Neural crest cell (in vitro differentiated cells): ENCODE measurements at regions not wholly inside any gene's neighbourhood (a gene's known extent, or its start where the extent isn't known, plus 50 kb on each side); places are given as distances from the start of the nearest gene placed in this dataset.

Experiments used
- DNase-seq: peaks from one replicate; pipeline ENCODE4 v3.0.0; 2021; ENCODE audit warnings: low read depth, mixed read lengths, low spot score
- H3K27ac Mint-ChIP-seq: one replicate; pipeline ENCODE4 v1.8.0; 2021; ENCODE audit warnings: mild to moderate bottlenecking, mixed read lengths; ENCODE audit not compliant: unreplicated experiment
- H3K27me3 Mint-ChIP-seq: 2 replicates; pipeline ENCODE4 v1.8.0; 2021; ENCODE audit warnings: low read depth, mild to moderate bottlenecking, mixed read lengths
- H3K36me3 Mint-ChIP-seq: 2 replicates; pipeline ENCODE4 v1.8.0; 2021; ENCODE audit warnings: low read depth, mild to moderate bottlenecking, mixed read lengths
- H3K4me1 Mint-ChIP-seq: 2 replicates; pipeline ENCODE4 v1.8.0; 2021; ENCODE audit warnings: mixed read lengths
- H3K4me3 Mint-ChIP-seq: one replicate; pipeline ENCODE4 v1.8.0; 2021; ENCODE audit warnings: mild to moderate bottlenecking, mixed read lengths
- H3K9me3 Mint-ChIP-seq: 2 replicates; pipeline ENCODE4 v1.8.0; 2021; ENCODE audit warnings: mixed read lengths
- TF ChIP-seq, protein P1 (sequence below): fragments of 200-600 bp; sonication (generic); conservative IDR thresholded peaks from 2 replicates; pipeline ENCODE4 v1.5.0; 2021; ENCODE audit warnings: antibody characterized with exemption, mild to moderate bottlenecking

DNA sequence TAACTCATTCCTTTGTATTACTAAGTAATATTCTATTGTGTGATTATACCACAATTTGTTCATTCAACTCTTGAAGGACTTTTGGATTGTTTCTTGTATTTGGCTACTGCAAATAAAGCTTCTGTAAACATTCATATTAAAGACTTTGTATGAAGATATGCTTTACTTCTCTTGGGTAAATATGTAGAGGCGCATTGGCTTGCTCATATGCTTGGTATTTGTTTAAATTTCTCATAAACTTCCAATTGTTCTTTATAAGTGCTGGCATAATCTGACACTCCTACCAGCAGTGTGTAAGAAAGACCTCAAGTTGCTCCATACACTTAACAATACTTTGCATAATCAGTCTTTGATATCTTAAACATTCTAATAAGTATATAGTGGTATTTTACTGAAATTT lies 792.8 kb upstream of the LRRTM1 start:
- H3K27me3 Mint-ChIP-seq = no peaks in the 10 kb centered on the region
- H3K4me3 Mint-ChIP-seq = no peak overlapping the region
- no peaks in the 10 kb centered on the region for H3K9me3 Mint-ChIP-seq
- H3K4me1 Mint-ChIP-seq = no peaks in the 10 kb centered on the region
- no peak for DNase-seq
- no peaks in the 10 kb centered on the region for H3K36me3 Mint-ChIP-seq
- TF ChIP-seq, protein P1, sequence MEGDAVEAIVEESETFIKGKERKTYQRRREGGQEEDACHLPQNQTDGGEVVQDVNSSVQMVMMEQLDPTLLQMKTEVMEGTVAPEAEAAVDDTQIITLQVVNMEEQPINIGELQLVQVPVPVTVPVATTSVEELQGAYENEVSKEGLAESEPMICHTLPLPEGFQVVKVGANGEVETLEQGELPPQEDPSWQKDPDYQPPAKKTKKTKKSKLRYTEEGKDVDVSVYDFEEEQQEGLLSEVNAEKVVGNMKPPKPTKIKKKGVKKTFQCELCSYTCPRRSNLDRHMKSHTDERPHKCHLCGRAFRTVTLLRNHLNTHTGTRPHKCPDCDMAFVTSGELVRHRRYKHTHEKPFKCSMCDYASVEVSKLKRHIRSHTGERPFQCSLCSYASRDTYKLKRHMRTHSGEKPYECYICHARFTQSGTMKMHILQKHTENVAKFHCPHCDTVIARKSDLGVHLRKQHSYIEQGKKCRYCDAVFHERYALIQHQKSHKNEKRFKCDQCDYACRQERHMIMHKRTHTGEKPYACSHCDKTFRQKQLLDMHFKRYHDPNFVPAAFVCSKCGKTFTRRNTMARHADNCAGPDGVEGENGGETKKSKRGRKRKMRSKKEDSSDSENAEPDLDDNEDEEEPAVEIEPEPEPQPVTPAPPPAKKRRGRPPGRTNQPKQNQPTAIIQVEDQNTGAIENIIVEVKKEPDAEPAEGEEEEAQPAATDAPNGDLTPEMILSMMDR = no peak
- H3K27ac Mint-ChIP-seq = no peak overlapping the region

DNA sequence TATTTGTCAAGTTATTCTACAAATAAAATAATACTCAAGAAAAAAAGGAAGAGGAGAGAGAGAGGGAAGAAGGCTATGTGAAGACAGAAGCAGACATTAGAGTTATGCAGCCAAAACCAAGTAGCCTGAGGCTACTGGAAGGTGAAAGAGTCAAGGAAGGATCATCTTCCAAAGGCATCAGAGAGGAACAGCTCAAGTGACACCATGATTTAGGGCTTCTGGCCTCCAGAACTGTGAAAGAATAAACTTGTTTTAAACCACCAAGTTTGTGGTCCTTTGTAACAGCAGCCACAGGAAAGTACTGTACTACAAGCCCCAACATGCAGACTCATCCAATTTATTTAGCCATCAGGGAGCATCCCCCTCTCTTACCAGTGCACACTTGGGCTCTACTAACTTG lies 788.5 kb upstream of the LRRTM1 start:
- Mint-ChIP-seq H3K27ac (peak overlapping the region; percentile 35), H3K4me3 (no peak overlapping the region), H3K4me1 (no peaks in the 10 kb centered on the region), H3K36me3 (no peaks in the 10 kb centered on the region), H3K27me3 (no peaks in the 10 kb centered on the region), H3K9me3 (no peaks in the 10 kb centered on the region)
- TF ChIP-seq, protein P1 = no peak
- no peak for DNase-seq

DNA sequence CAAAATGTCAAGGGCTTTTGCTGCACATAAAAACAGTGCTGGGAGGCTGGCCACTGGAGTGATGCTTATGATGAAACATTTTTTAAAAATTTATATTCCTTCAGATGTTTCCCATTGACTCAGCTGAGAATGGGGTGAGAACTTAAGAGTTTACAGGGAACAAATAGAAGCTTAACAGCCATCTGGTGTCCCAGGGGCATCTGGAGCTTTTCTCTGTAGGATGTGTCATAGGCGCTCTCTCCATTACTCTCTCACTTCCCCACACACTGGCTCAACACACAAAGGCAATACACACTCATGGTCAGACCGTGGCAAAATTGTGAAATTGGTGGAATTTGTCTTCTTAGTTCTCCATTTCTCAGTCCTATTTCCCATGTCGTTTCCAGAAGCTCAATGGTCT lies 783.1 kb upstream of the LRRTM1 start:
- H3K27me3 Mint-ChIP-seq = no peaks in the 10 kb centered on the region
- H3K4me3 Mint-ChIP-seq = no peak overlapping the region
- TF ChIP-seq, protein P1 = no peak
- no peaks in the 10 kb centered on the region for H3K36me3 Mint-ChIP-seq
- no peak for DNase-seq
- no peak overlapping the region for H3K27ac Mint-ChIP-seq
- H3K9me3 Mint-ChIP-seq = no peaks in the 10 kb centered on the region
- no peaks in the 10 kb centered on the region for H3K4me1 Mint-ChIP-seq

DNA sequence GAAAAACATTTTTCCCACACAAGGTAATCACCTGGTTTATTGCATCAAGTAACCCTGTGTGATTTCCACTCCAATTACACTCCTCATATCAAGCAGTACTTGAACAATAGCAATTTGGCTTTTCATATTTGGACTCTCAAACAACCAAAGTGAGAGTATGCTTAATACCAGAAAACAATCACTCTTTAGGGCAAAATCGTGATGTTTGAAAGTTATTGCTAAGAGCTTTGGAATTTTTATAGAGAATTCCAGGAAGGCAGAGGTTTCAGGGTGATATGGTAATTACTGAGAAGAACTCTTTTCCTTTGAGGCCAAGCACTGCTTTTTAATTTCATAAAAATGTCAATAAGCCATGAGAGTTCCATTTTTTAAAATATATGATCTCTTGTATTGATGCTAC lies 779.5 kb upstream of the LRRTM1 start:
- Mint-ChIP-seq H3K27ac (no peak overlapping the region), H3K9me3 (peaks cover 2% of the 10 kb centered on the region), H3K27me3 (no peaks in the 10 kb centered on the region), H3K4me3 (no peak overlapping the region), H3K4me1 (no peaks in the 10 kb centered on the region), H3K36me3 (no peaks in the 10 kb centered on the region)
- no peak for DNase-seq
- TF ChIP-seq, protein P1 = no peak

DNA sequence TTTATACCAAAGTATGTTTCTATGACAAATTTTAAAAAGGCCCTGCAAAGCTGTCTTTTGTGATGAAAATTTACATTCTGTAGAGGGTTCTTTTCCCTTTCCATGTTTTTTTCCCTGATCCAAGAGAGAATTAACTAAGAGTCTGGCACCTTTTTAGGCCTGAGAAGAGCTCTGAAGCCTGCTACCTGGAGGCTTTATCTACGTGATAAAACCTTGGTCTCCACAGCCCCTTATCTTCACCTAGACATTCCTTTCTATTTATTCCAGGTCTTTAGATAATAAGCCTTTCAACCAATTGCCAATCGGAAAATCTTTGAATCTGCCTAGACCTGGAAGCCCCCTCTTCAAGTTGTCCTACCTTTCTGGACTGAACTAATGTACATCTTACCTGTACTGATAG lies 774.1 kb upstream of the LRRTM1 start:
- TF ChIP-seq, protein P1 = no peak
- Mint-ChIP-seq H3K4me1 (peaks cover 8% of the 10 kb centered on the region), H3K27me3 (no peaks in the 10 kb centered on the region), H3K9me3 (peaks cover 2% of the 10 kb centered on the region), H3K27ac (no peak overlapping the region), H3K36me3 (no peaks in the 10 kb centered on the region), H3K4me3 (no peak overlapping the region)
- DNase-seq = no peak

DNA sequence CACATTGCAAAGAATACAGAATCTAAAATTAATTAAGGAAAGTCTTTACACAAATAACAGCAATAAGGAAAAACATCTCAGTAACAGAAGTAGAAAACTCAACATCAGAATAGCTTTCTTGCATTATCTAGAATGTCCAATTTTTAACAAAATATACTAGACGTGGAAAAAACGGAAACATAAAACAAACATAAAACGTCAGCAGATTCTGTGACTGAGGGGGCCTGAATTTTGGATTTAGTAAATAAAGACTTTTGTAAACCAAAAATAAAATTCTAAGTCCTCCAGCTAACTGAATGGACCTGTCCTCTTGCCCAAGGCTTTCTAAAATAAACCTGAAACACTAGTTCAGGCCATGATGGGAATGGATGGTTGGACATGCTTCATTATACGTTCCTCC lies 773.5 kb upstream of the LRRTM1 start:
- H3K36me3 Mint-ChIP-seq = no peaks in the 10 kb centered on the region
- H3K9me3 Mint-ChIP-seq = peaks cover 2% of the 10 kb centered on the region
- no peak for DNase-seq
- no peak overlapping the region for H3K27ac Mint-ChIP-seq
- TF ChIP-seq, protein P1 = no peak
- peaks cover 8% of the 10 kb centered on the region for H3K4me1 Mint-ChIP-seq
- H3K4me3 Mint-ChIP-seq = no peak overlapping the region
- no peaks in the 10 kb centered on the region for H3K27me3 Mint-ChIP-seq
